HT-29 (cell line): ENCODE measurements at regions not wholly inside any gene's neighbourhood (a gene's known extent, or its start where the extent isn't known, plus 50 kb on each side); places are given as distances from the start of the nearest gene placed in this dataset. TPM values are rescaled to one million over a fixed set of nuclear protein-coding genes. Genes with fewer than 3 reads are reported as not detected.

Experiments used
- DNase-seq: peaks from one replicate; pipeline ENCODE4 v3.0.0-alpha.2; 2015; ENCODE audit warnings: low spot score
- small RNA-seq: library from RNA; depleted of rRNA; stranded (forward); fragments of <200 nt; gene quantifications from one replicate; pipeline ENCODE3, GENCODE V24; 2014

- no peak for DNase-seq
These were observed 73.8 kb upstream of the FRY start for GRCh38 chr13:31957772-31958171.

- no peak for DNase-seq
These were observed 68.7 kb upstream of the FRY start for GRCh38 chr13:31962731-31963370.

GRCh38 chr13:31963631-31964030 lies 67.9 kb upstream of the FRY start:
- DNase-seq, result no peak

GRCh38 chr13:31964168-31964567 lies 67.4 kb upstream of the FRY start:
- no peak for DNase-seq

GRCh38 chr13:31965361-31966066 lies 66.1 kb upstream of the FRY start:
- DNase-seq, result peak; percentile 91

GRCh38 chr13:31967155-31967554 lies 64.4 kb upstream of the FRY start:
- DNase-seq, result peak; percentile 82

GRCh38 chr13:31968473-31968872 lies 63.1 kb upstream of the FRY start:
- DNase-seq, result peak; percentile 100

GRCh38 chr13:31970231-31970930 lies 61.2 kb upstream of the FRY start:
- DNase-seq, result no peak

GRCh38 chr13:31972453-31972852 lies 59.1 kb upstream of the FRY start:
- no peak for DNase-seq

GRCh38 chr13:31978021-31978420 lies 53.6 kb upstream of the FRY start:
- DNase-seq, result peak; percentile 67

- DNase-seq, result peak; percentile 66
These were observed 50.7 kb upstream of the FRY start for GRCh38 chr13:31980830-31981229.

Small RNA genes lying in the stretch of these regions (small RNA-seq; reads per million reads assigned to genes)
- gene RF00017, result not detected
